ENCODE measurements at regions not wholly inside any gene's neighbourhood (a gene's known extent, or its start where the extent isn't known, plus 50 kb on each side); places are given as distances from the start of the nearest gene placed in this dataset.
"Not testable (repeated sequence)": the region's sequence is repeated elsewhere in the genome, so short reads cannot be mapped to it uniquely, and the experiment has no call there.

DNA sequence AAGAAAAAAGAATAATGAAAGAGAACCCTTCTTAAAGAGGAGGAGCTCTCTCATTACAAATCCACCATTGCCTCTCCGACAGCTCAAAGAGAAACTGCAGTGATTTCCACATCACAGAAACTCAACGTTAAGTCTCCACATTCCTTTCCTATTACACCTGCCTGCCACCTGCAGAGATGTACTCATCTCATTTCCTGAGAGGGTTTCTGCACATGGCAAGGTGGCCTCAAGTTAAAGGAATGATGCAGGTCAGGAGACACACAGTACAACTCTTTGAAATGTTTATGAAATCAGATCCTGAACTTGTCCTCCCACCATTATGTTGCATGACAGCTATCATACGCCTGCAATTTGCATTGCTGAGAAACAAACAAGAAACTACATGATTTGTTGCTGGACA, 458.4 kb upstream of the ADAMTS9 start:
- peak overlapping the region; percentile 51 for H3K27ac ChIP-seq (ENCODE audit: low read length)
- peaks cover 11% of the 10 kb centered on the region for H3K4me1 ChIP-seq (ENCODE audit: control insufficient read depth, insufficient read depth, low read length)
- WGBS (ENCODE audit: insufficient coverage, low lambda C conversion rate), result no CpG with 5 or more reads among the region's 3 CpGs
- H3K36me3 ChIP-seq (ENCODE audit: control insufficient read depth, insufficient read depth, low read length), result no peaks in the 10 kb centered on the region
- H3K27me3 ChIP-seq (ENCODE audit: control insufficient read depth, insufficient read depth, low read length), result no peaks in the 10 kb centered on the region
- no peak overlapping the region for H3K4me3 ChIP-seq (ENCODE audit: low read length)
- DNase-seq, result peak; percentile 80 to 85
- H3K9me3 ChIP-seq (ENCODE audit: control insufficient read depth, low read depth, low read length), result no peaks in the 10 kb centered on the region

DNA sequence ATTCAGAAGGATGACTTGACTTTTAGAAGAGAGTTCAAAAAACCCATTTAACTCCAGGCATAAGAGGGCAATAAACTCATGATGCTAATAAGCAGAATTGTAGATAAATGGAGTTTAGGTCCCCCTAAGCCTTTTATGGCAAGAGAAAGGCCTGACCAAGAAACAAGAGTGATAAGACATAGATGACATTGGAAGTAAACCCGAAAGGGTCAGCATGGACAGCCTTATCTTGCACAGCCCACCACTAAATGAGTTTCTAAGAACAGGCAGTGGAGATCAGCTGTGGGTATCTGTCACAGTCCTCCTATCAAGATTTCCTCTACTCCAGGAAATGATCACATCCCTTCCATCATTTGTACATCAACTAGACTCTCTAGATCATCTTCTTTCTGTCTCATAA, 457.9 kb upstream of the ADAMTS9 start:
- Histone ChIP-seq H3K9me3 (ENCODE audit: control insufficient read depth, low read depth, low read length) (no peaks in the 10 kb centered on the region), H3K4me1 (ENCODE audit: control insufficient read depth, insufficient read depth, low read length) (peaks cover 11% of the 10 kb centered on the region), H3K27ac (ENCODE audit: low read length) (peak overlapping the region; percentile 51), H3K36me3 (ENCODE audit: control insufficient read depth, insufficient read depth, low read length) (no peaks in the 10 kb centered on the region), H3K4me3 (ENCODE audit: low read length) (no peak overlapping the region), H3K27me3 (ENCODE audit: control insufficient read depth, insufficient read depth, low read length) (no peaks in the 10 kb centered on the region)
- DNase-seq, result peak in 1 of 2 donors; percentile 32
- WGBS (ENCODE audit: insufficient coverage, low lambda C conversion rate), result no CpG with 5 or more reads among the region's 1 CpG

DNA sequence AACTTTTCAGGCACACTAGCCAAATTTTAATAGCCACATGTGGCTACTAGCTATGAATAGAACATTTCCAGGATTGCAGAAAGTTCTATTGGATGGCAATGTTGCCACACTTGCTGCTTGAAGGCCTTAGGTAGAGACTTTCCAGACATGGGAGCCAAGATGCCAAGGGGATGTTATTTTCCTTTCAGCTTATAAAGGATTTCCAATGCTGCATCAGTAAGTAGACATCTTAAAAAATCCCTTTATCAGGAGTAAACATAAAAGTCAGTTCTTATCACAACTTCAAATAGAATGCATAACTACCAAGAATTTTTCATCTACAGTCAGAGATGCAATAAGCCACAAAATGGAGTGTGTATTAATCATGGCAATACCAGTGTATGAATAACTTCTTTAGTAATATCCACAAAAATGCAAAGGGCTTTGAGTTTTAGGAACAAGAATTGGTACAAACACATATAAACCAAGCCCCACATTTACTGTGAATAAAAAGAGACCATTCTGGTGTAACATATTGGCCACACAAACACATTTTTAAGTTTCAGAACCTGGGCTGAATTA, 457.1 kb upstream of the ADAMTS9 start:
- Histone ChIP-seq H3K9me3 (ENCODE audit: control insufficient read depth, low read depth, low read length) (no peaks in the 10 kb centered on the region), H3K4me3 (ENCODE audit: low read length) (no peak overlapping the region), H3K4me1 (ENCODE audit: control insufficient read depth, insufficient read depth, low read length) (peaks cover 11% of the 10 kb centered on the region), H3K27ac (ENCODE audit: low read length) (no peak overlapping the region), H3K27me3 (ENCODE audit: control insufficient read depth, insufficient read depth, low read length) (no peaks in the 10 kb centered on the region), H3K36me3 (ENCODE audit: control insufficient read depth, insufficient read depth, low read length) (no peaks in the 10 kb centered on the region)
- DNase-seq, result no peak

DNA sequence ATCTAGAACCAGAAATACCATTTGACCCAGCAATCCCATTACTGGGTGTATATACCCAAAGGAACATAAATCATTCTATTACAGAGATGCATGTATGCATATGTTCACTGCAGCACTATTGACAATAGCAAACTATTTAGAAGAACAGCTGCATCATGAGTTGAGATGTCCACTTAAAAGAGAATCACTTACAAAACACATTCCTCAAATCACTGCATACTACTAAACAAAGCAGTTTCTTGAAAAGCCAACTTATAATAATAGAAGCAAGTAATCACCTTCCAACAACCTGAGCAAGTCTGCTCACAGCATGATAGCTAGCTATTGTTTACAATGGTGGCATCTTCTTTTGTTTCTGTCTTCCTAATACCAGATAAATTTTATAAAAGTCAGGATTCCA, 454.7 kb upstream of the ADAMTS9 start:
- Histone ChIP-seq H3K36me3 (ENCODE audit: control insufficient read depth, insufficient read depth, low read length) (no peaks in the 10 kb centered on the region), H3K27ac (ENCODE audit: low read length) (no peak overlapping the region), H3K4me1 (ENCODE audit: control insufficient read depth, insufficient read depth, low read length) (peaks cover 4% of the 10 kb centered on the region), H3K9me3 (ENCODE audit: control insufficient read depth, low read depth, low read length) (no peaks in the 10 kb centered on the region), H3K4me3 (ENCODE audit: low read length) (no peak overlapping the region), H3K27me3 (ENCODE audit: control insufficient read depth, insufficient read depth, low read length) (no peaks in the 10 kb centered on the region)
- no peak for DNase-seq

DNA sequence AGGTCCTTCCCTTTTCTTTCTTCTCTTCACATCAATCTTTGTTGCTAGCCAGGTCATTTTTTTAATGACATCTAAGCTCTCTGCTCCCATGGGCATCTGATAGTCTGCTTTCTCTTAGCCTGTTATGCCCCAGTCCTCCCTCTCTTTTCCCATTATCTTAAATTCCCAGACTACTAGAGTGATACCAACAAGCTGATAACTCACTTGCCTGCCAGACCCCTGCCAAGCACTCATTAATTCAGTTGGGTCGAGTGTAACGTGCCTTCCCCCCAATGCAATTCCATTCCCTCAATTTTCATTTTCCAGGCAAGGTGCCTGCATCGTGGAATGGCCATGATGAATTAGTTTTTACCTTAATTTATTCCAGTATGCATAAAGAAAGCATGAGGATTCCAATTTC, 450.8 kb upstream of the ADAMTS9 start:
- WGBS (ENCODE audit: insufficient coverage, low lambda C conversion rate), result 86% methylated on average over 3 of the region's 3 CpGs
- H3K4me3 ChIP-seq (ENCODE audit: low read length), result no peak overlapping the region
- no peaks in the 10 kb centered on the region for H3K4me1 ChIP-seq (ENCODE audit: control insufficient read depth, insufficient read depth, low read length)
- H3K27me3 ChIP-seq (ENCODE audit: control insufficient read depth, insufficient read depth, low read length), result no peaks in the 10 kb centered on the region
- H3K36me3 ChIP-seq (ENCODE audit: control insufficient read depth, insufficient read depth, low read length), result no peaks in the 10 kb centered on the region
- no peaks in the 10 kb centered on the region for H3K9me3 ChIP-seq (ENCODE audit: control insufficient read depth, low read depth, low read length)
- no peak for DNase-seq
- H3K27ac ChIP-seq (ENCODE audit: low read length), result no peak overlapping the region

DNA sequence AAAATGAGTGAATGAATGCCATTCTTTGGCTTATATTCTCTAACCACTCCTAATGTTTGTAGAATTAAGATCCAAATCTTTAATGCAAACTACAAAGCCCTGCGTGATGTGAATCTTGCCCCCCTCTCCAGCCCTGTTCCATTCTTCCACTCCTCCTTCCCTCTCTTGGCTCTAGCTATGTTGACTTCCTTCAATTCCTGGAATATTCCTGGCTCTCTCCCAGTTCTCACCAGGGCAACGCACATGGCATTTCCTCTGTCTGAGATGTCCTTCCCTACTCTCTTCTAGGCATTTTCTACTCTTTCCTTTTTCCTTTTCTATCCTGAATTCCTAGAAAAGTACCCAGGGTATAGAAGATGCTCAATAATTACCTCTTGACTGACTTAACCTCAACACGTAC, 446.0 kb upstream of the ADAMTS9 start:
- H3K36me3 ChIP-seq (ENCODE audit: control insufficient read depth, insufficient read depth, low read length); H3K27me3 ChIP-seq (ENCODE audit: control insufficient read depth, insufficient read depth, low read length); H3K27ac ChIP-seq (ENCODE audit: low read length); H3K4me3 ChIP-seq (ENCODE audit: low read length); H3K4me1 ChIP-seq (ENCODE audit: control insufficient read depth, insufficient read depth, low read length); H3K9me3 ChIP-seq (ENCODE audit: control insufficient read depth, low read depth, low read length); DNase-seq: not testable (repeated sequence)
- 89% methylated on average over 2 of the region's 3 CpGs for WGBS (ENCODE audit: insufficient coverage, low lambda C conversion rate)

DNA sequence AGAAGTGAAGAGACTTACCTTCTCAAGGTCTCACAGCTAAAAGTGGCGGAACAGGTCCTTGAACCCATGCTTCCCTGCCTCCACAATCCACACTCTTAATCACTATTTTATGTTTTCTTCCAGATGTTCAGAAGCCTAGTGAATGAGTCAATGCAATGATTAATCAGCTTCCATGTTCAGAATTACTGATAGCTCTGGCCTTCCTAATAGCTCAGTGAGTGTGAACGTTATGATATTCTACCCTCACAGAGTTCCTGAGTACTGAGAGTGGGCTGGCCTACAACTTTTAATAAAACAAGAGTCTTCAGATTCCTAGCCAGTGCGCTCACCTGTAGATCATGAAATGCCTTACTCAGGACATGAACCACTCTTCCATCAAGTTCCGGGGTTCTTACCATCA, 443.0 kb upstream of the ADAMTS9 start:
- Histone ChIP-seq H3K4me3 (ENCODE audit: low read length) (no peak overlapping the region), H3K27me3 (ENCODE audit: control insufficient read depth, insufficient read depth, low read length) (no peaks in the 10 kb centered on the region), H3K27ac (ENCODE audit: low read length) (no peak overlapping the region), H3K4me1 (ENCODE audit: control insufficient read depth, insufficient read depth, low read length) (no peaks in the 10 kb centered on the region), H3K36me3 (ENCODE audit: control insufficient read depth, insufficient read depth, low read length) (no peaks in the 10 kb centered on the region), H3K9me3 (ENCODE audit: control insufficient read depth, low read depth, low read length) (no peaks in the 10 kb centered on the region)
- WGBS (ENCODE audit: insufficient coverage, low lambda C conversion rate), result no CpG with 5 or more reads among the region's 4 CpGs
- DNase-seq, result no peak

DNA sequence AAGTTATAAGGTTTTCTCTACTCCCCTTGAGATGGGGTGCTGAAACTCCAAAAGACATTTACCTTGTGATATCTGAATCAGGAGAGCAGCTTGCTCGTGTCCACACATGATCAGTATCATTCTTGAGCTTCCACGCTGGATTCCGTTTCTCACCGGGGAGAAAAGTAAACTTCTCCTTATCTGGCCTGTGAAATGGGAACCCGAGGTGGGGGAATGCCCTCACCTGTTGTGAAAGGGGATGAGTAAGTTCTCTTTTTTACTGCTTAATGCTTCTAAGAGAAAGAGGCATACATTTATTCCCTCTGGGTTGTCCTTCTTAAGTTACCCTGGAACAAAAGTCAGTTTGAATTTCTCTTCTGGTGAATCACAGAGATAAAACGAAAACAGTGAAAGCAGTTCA, 440.5 kb upstream of the ADAMTS9 start:
- Histone ChIP-seq H3K27ac (ENCODE audit: low read length) (no peak overlapping the region), H3K9me3 (ENCODE audit: control insufficient read depth, low read depth, low read length) (no peaks in the 10 kb centered on the region), H3K27me3 (ENCODE audit: control insufficient read depth, insufficient read depth, low read length) (no peaks in the 10 kb centered on the region), H3K4me3 (ENCODE audit: low read length) (no peak overlapping the region), H3K4me1 (ENCODE audit: control insufficient read depth, insufficient read depth, low read length) (no peaks in the 10 kb centered on the region), H3K36me3 (ENCODE audit: control insufficient read depth, insufficient read depth, low read length) (no peaks in the 10 kb centered on the region)
- WGBS (ENCODE audit: insufficient coverage, low lambda C conversion rate), result 17% methylated on average over 1 of the region's 6 CpGs
- DNase-seq, result no peak

DNA sequence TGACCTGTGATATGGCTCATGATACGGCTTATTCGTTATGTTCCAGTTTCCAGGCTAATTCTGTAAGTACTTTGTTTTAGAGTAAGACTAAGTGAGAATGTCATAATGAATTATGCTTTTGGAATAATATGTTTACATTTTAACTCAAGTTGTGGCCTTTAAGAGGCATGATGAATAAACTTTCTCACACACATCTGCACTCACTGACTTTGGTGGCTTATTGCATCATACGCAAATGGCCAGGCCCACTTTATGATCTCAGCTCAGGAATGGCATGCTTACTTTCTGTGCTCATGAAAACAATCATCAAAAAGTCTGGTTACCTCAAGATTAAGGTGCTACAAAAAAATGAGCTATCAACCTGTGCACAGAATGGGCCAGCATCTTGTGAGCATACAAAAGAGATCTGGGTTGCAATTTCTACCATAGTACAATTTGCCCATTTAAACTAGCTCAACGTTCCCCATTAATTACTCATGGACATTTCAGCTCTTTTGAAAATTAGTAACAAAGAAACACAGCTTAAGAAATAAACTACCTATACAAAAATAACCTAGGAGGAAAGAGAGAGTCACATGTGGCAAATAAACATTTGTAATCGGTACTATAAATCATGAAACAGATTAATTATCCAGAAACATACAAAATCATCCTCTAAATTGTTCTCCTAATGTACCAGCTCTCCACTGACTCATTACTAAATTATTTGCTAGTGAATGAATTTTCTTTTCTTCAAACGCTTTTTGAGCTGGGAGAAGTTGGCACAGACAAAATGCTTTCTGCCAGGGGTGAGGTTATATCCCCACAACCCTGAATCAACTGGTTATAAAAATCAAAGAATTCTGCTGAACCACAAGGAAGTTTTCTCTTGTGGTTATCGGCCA, 439.0 kb upstream of the ADAMTS9 start:
- Histone ChIP-seq H3K9me3 (ENCODE audit: control insufficient read depth, low read depth, low read length) (no peaks in the 10 kb centered on the region), H3K4me3 (ENCODE audit: low read length) (no peak overlapping the region), H3K4me1 (ENCODE audit: control insufficient read depth, insufficient read depth, low read length) (no peaks in the 10 kb centered on the region), H3K27me3 (ENCODE audit: control insufficient read depth, insufficient read depth, low read length) (no peaks in the 10 kb centered on the region), H3K27ac (ENCODE audit: low read length) (no peak overlapping the region), H3K36me3 (ENCODE audit: control insufficient read depth, insufficient read depth, low read length) (no peaks in the 10 kb centered on the region)
- DNase-seq, result no peak
- 83% methylated on average over 1 of the region's 7 CpGs for WGBS (ENCODE audit: insufficient coverage, low lambda C conversion rate)

DNA sequence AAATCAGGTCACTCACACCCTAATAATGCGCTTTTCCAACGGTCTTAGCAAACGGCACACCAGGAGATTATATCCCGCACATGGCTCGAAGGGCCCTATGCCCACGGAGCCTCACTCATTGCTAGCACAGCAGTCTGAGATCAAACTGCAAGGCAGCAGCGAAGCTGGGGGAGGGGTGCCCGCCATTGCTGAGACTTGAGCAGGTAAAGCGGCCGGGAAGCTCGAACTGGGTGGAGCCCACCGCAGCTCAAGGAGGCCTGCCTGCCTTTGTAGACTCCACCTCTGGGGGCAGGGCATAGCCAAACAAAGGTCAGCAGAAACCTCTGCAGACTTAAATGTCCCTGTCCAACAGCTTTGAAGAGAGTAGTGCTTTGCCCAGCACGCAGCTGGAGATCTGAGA, 432.4 kb upstream of the ADAMTS9 start:
- no CpG with 5 or more reads among the region's 13 CpGs for WGBS (ENCODE audit: insufficient coverage, low lambda C conversion rate)
- H3K27me3 ChIP-seq (ENCODE audit: control insufficient read depth, insufficient read depth, low read length); H3K9me3 ChIP-seq (ENCODE audit: control insufficient read depth, low read depth, low read length); H3K36me3 ChIP-seq (ENCODE audit: control insufficient read depth, insufficient read depth, low read length); H3K4me1 ChIP-seq (ENCODE audit: control insufficient read depth, insufficient read depth, low read length); H3K27ac ChIP-seq (ENCODE audit: low read length); H3K4me3 ChIP-seq (ENCODE audit: low read length); DNase-seq: not testable (repeated sequence)

DNA sequence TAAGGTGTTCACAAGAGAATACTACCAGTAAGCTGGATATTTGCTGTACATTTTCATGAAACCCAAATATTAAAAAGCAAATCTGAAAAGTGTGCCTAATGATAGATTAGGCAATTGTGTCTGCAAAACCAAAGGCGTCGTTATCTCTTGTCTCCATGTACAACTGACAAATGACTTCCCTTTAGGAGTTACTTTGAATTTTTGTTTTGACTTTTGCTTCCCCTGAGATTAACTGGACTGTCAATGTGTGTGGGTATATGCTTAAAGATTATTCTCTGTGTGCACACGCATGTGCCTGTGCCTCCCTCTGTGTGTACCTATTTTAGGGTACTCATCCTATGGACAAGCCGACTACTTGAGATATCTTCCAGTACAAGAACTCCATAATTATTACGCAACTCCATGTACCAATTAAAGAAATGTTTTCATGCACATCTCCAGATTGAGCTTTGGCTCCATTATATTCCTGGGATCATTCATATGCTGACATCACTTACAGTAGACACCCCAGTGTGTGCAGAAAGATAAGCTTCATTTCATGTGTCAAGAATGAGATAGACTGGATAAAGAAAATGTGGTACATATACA, 431.2 kb upstream of the ADAMTS9 start:
- WGBS (ENCODE audit: insufficient coverage, low lambda C conversion rate), result no CpG with 5 or more reads among the region's 5 CpGs
- Histone ChIP-seq H3K4me3 (ENCODE audit: low read length) (no peak overlapping the region), H3K27ac (ENCODE audit: low read length) (no peak overlapping the region), H3K36me3 (ENCODE audit: control insufficient read depth, insufficient read depth, low read length) (no peaks in the 10 kb centered on the region), H3K4me1 (ENCODE audit: control insufficient read depth, insufficient read depth, low read length) (no peaks in the 10 kb centered on the region), H3K27me3 (ENCODE audit: control insufficient read depth, insufficient read depth, low read length) (peaks cover 3% of the 10 kb centered on the region), H3K9me3 (ENCODE audit: control insufficient read depth, low read depth, low read length) (peaks cover 6% of the 10 kb centered on the region)
- no peak for DNase-seq
